ENCODE measurements at regions not wholly inside any gene's neighbourhood (a gene's known extent, or its start where the extent isn't known, plus 50 kb on each side); places are given as distances from the start of the nearest gene placed in this dataset.
"Not testable (repeated sequence)": the region's sequence is repeated elsewhere in the genome, so short reads cannot be mapped to it uniquely, and the experiment has no call there.

DNA sequence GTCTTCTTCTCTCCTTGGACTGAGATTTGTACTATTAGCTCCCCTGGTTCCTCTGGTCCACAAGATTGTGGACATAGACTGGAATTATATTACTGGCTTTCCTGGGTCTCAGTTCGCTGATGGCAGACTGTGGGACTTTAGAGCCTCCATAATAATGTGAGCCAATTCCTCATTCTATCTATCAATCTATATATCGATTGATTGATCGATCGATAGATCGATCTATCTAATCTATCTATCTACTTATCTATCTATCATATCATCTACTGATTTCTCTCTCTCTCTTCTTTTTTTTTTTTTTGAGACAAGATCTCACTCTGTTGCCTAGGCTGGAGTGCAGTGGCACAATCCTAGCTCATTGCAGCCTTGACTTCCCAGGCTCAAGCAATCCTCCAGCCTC lies 51.5 kb upstream of the DDR1 start:
- no peak for DNase-seq (ENCODE audit: low read depth in 1 of 2, low spot score in 1 of 2)

DNA sequence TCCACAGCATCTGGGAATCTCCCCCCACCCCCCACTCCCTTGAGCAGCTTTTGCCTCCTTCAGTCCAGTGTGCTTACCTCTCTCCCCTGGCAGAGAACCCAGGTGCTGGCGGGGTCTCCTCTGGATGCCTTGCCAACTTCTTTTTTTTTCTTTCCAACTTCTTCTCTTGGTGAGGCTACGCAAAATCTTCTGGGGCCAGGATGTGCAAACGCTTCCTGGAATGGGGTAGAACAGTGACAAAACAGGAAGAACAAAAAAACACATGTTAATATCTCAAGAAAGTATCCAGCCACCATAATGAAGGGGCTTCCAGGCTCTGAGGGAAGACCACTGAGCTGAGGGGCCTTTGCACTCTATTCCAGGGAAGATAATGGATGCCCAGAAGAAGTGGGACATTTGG lies 53.9 kb upstream of the DDR1 start:
- DNase-seq (ENCODE audit: low read depth in 1 of 2, low spot score in 1 of 2), result no peak

DNA sequence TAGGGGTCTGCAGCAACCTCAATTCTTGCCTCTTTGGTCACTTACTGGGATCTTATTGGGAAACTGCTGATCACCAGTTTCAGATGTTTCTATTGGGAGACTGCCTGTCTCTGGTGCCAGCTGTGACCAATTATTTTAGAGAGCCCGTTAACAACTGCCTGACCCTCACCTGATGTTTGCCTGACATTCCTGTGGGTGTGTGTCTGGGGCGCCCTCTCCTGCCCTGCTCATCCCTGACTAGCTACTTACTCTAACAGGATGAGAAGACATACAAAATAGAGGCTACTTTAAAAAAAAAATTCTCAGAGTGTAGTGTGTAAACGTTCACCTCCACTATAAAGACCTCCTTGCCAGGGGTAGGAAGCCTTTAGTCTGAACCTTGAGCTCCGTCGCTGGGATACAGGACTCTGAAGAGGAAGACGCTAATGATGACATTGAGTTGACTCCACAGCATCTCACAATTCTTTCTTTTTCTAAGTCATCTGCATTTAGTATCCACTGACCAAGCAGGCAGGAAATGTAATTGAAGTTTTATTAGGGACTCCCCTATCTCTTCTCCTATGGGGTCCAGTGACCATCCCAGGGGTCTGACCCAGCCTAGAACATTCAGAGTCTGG lies 54.6 kb upstream of the DDR1 start:
- no peak for DNase-seq (ENCODE audit: low read depth in 1 of 2, low spot score in 1 of 2)

DNA sequence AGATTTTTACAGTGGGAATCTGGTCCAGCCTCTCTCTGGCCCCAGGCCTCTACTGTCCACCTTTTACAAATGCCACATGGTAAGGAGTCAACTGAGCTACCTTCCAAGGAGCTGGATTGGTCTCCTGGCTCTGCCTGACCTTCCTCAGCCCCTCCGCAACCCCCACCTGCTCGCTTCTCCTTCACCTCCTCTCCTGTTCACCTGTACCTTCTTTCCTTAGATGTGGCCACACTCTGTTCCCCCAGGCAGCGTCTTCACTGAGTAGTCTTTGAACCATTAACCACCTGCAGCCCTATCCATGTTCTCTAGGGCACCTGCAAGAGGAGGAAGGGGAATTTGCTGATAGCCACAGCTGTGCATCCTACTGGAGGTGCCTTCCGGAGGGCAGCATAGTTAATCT lies 55.3 kb upstream of the DDR1 start:
- DNase-seq (ENCODE audit: low read depth in 1 of 2, low spot score in 1 of 2), result no peak

- DNase-seq (ENCODE audit: low read depth in 1 of 2, low spot score in 1 of 2), result peak; percentile 68 to 87
These were observed 56.0 kb upstream of the DDR1 start for GRCh38 chr6:30828027-30828962.

GRCh38 chr6:30826961-30827342 lies 57.4 kb upstream of the DDR1 start:
- no peak for DNase-seq (ENCODE audit: low read depth in 1 of 2, low spot score in 1 of 2)

DNA sequence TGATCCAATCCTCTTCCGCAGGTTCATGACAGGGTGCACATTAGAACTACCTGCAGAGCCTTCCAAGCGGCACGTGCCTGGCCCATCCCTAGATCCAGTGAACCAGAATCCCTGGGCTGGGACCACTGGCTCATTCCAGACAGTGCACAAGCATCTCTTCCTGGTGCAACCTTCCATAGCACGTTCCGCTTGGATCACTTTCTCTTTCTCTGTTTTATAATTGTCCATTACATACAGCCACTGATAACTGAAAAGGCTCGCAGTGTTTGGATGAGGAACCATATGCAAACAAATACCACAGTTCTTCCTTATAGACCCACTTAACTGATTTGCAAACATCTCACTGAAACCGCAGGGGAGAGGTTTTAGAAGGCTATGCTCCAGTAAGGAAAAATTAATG lies 59.6 kb upstream of the DDR1 start:
- DNase-seq (ENCODE audit: low read depth in 1 of 2, low spot score in 1 of 2), result no peak

DNA sequence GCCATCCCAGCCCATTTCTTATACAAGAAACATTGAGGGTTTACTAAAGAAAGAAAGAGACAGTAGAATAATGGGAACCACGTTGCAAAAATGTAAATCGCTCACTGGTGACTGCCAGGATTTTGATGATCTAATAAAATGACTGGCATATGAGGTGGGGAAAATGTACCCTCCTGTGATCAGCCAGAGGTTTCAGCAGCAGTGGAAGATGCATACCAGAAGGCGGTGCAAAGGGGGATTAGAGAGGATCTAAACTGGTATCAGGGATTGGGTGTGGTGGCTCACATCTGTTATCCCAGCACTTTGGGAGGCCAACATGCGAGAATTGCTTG lies 60.8 kb upstream of the DDR1 start:
- no peak for DNase-seq (ENCODE audit: low read depth in 1 of 2, low spot score in 1 of 2)

DNA sequence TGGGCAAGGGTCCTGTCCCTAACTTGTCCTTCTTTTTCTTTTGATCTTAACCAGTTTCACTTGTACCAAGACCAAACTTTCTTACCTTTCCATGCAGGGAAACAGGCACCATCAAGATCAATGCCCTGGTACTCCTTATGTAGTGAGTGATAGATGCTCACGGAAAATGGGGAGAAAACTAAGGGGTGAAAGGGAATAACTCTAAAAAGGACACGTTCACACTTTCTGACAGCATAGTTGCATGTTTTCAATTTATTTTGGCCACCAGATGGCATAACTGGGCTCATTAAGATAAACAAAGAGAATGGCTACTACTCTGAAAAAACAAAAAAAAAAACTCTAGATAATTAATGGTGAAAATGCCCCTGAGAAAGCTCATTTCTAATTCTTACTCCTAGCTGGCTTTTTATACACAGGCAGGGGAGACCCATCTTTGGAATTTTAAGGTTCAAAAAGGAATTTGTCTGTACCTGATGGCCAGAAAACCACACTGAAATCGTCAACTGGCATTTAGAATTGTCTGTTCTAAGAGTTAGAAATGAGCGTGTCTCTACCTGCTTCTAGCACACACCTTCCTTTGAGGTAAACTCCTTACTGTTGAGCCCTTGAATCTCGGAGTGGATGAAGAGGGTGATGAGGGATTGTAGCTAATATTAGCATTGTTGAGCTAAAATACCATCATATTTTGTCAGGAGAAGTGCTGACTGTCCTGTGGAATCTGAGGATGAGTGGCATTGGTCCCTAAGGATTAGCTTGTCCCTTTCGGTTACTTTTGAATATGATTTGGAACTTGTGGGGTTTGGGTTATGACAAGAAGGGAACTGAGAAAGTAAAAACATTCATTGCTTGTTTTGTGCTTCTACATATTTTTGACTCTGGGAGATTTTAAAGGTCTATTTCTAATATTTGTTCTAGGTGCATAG lies 62.2 kb upstream of the DDR1 start:
- no peak for DNase-seq (ENCODE audit: low read depth in 1 of 2, low spot score in 1 of 2)

DNA sequence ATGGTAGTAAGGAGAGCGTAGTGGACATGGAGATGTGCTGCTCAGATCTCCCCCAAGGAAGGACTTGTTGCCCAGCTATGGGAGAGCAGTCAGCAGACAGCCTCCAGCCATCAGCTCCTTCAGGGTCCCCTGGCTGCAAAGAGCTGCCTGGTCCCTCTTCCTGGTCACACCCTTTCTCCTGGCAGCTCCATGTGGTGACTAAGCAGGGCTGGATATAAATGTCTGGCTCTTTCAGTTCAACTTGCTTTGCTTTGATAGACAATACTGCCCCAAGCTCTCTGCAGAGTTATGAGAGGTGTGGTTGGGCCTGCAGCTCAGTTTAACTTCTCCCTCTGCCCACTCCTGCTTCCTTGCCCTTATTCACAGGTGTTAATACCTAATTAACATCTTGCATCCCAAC lies 64.1 kb upstream of the DDR1 start:
- DNase-seq (ENCODE audit: low read depth in 1 of 2, low spot score in 1 of 2), result no peak

DNA sequence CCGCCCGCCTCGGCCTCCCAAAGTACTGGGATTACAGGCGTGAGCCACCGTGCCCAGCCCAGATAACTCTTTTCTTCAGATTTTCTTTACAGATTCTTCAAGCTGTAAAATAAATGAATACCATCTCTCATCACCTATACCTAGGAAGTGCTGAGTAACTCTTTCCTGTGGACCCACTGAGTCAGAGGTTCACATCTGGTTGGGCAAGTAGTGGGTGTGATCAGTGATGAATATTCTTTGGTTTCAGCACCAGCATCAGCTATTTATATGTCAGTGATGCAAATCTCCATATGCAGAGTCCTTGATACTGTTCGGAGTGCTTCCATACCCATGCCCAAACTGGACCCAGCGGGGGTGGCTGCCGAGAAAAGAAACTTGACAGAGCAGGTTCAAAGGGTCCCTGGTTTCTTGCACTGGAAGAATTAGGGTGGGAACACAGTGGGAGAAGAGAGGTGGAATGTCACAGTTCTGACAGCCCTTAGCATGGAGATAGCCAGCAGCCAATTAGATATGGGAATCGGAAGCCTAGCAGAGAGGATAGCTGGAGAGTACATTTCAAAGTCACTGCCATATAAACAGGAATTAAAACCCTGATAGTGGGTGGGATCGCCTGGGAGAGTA lies 64.9 kb upstream of the DDR1 start:
- peak in 1 of 2 donors; percentile 80 for DNase-seq (ENCODE audit: low read depth in 1 of 2, low spot score in 1 of 2)

GRCh38 chr6:30818391-30818841 lies 65.9 kb upstream of the DDR1 start:
- DNase-seq (ENCODE audit: low read depth in 1 of 2, low spot score in 1 of 2), result no peak

DNA sequence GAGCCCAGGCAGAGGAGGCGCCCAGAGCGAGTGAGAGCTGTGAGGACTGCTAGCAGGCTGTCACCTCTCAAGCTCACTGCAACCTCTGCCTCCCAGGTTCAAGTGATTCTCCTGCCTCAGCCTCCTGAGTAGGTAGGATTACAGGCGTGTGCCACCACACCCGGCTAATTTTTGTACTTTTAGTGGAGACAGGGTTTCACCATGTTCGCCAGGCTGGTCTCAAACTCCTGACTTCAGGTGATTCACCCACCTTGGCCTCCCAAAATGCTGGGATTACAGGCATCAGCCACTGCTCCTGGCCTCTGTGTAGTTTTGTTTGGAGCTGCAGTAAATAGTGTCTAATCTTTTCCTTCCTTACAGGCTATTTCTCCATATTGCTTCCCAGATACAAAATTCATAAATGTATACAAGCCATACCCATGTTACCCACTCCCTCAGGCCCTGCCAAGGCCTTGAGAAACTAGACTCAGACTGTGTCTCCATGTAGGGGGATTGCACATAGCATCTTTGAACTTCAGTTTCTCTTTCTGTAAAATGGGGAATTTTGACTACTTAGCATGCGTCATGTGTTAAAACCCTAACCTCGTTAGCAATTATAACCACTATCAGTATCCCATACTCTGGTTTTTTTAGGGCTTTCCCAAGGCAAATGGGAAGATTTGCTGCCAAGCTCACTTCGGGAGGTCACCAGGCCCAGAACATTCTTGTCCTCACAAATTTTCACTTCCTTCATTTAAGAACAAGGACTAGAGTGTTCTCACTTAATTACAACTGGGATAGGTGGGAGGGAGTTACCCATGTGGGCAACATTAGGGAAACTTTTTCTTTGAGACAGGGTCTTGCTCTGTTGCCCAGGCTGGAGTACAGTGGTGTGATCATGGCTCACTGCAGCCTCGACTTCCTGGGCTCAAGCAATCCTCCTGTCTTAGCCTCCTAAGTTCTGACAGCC lies 67.3 kb upstream of the DDR1 start:
- DNase-seq (ENCODE audit: low read depth in 1 of 2, low spot score in 1 of 2), result no peak

GRCh38 chr6:30816296-30816695 lies 68.0 kb upstream of the DDR1 start:
- not testable (repeated sequence) for DNase-seq (ENCODE audit: low read depth in 1 of 2, low spot score in 1 of 2)

DNA sequence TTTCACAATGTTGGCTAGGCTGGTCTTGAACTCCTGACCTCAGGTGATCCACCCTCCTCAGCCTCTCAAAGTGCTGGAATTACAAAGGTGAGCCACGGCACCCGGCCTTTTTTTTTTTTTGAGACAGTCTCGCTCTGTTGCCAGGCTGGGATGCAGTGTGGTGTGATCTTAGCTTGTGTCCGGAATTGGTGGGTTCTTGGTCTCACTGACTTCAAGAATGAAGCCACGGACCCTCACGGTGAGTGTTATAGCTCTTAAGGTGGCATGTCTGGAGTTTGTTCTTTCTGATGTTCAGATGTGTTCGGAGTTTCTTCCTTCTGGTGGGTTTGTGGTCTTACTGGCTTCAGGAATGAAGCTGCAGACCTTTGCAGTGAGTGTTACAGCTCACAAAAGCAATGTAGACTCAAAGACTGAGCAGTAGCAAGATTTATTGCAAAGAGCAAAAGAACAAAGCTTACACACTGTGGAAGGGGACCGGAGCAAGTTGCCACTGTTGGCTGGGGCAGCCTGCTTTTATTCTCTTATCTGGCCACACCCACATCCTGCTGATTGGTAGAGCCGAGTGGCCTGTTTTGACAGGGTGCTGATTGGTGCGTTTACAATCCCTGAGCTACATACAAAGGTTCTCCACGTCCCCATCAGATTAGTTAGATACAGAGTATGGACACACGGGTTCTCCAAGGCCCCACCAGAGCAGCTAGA lies 69.1 kb upstream of the DDR1 start:
- DNase-seq (ENCODE audit: low read depth in 1 of 2, low spot score in 1 of 2), result not testable (repeated sequence)

DNA sequence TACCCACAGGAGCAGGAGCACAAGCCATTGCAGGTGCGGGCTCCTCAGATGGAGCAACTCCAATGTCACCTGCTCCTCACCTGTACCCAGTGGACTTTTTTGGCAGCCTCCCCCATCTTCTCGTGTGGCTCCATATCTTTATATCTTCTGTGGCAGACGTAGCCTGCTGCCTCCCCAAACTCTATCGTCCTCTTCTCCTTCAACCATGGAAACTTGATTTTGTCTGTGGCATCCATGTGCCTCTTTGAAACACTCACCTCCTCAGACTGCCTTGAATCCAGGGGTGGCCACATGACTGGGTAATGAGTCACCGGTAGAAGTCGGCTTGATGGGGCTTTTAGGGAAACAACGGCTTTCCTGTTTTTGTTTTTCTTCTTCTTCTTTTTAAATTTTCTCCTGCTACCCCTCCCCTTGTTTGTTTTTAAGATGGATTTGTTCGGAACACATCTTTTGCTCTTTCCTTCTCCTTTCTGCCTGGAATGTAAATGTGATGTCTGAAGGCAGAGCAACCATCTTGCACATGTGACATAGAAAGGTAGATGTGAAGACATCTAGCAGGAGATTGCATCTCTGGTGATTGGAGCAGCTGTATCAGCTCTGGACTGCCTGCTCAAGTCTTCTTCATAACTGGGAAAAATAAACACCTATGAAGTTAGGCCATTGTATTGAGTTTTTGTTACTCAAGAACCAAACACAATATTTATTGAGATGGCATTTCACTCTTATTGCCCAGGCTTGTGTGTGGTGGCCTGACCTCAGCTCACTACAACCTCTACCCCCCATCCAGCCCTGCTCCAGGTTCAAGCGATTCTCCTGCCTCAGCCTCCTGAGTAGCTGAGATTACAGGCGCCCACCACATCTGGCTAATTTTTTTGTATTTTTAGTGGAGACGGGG lies 69.9 kb upstream of the DDR1 start:
- peak in 1 of 2 donors; percentile 72 for DNase-seq (ENCODE audit: low read depth in 1 of 2, low spot score in 1 of 2)

DNA sequence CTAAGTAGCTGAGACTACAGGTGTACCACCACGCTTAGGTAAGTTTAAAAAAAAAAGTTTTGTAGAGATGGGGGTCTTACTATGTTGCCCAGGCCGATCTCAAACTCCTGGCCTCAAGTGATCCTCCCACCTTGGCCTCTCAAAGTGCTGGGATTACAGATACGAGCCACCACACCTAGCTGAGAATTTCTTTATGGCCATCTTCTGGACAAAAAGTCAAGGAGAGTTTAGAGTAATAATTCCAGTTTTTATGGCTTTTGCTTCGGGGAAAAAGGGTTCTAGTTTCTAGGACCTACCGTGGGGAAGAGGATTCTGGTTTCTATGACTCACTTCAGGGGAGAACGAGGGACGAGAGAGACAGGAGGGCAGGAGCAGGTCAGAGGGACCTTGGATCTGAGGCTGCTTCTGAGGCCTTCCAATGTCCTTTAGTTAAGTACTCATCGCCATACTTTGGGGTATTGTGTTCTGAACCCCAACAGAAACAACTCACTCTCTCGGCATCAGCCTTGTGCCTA lies 69.3 kb upstream of the IER3 start:
- no peak for DNase-seq (ENCODE audit: low read depth in 1 of 2, low spot score in 1 of 2)

GRCh38 chr6:30810813-30811339 lies 66.5 kb upstream of the IER3 start:
- DNase-seq (ENCODE audit: low read depth in 1 of 2, low spot score in 1 of 2), result peak; percentile 68 to 93
